Heart left ventricle (tissue), 13 donors: ENCODE measurements at regions not wholly inside any gene's neighbourhood (a gene's known extent, or its start where the extent isn't known, plus 50 kb on each side); places are given as distances from the start of the nearest gene placed in this dataset.

ENCODE experiments used
- POLR2A ChIP-seq, 2 donors: fragments of 450-650 bp; IDR thresholded peaks; one replicate each; pipeline ENCODE4 v1.6.1; 2017; ENCODE audit warnings: antibody characterized with exemption in 2 of 2, mild to moderate bottlenecking in 2 of 2, moderate library complexity in 2 of 2
- TF ChIP-seq, protein P1 (sequence below), 12 donors: fragments of 200-600 bp; sonication (generic) in 4 of 12; IDR thresholded peaks; one replicate each; pipeline versions ENCODE4 v1.5.0 to v1.8.0; 2018 to 2022; ENCODE audit warnings: antibody characterized with exemption in 12 of 12, mild to moderate bottlenecking in 5 of 12
- donor health status: ischemic (EF 13 %, LVEDD 7.1; RV severe dilation, severe dysfunction).
- donor health status: DM: no; HTN: yes; CAD: no.
- donor health status: DM: no; HTN: no; CAD: no.
- donor health status: ischemic (EF 25% LVEDD 6.9; RV normal size, moderate dysfunction).
- donor health status: ischemic (EF 25% LVEDD 5.7; RV mildly dilated, moderate dysfunction).
- donor health status: ischemic (EF 35%, LVEDD 5.7; RV mildly dilated, moderate dysfunction).
- donor health status: nonischemic (EF 11% LVEDD 7.7; RV severe dilation, severe dysfunction).
- donor health status: DM: yes; HTN: yes; CAD: no.
- donor health status: PGD.
- donor health status: ischemic (EF 29% LVEDD 5.4; RV normal size, mild dysfunction).
- donor health status: nonischemic (EF 23%, LVEDD 6.1; RV moderate dilation, normal function).

DNA sequence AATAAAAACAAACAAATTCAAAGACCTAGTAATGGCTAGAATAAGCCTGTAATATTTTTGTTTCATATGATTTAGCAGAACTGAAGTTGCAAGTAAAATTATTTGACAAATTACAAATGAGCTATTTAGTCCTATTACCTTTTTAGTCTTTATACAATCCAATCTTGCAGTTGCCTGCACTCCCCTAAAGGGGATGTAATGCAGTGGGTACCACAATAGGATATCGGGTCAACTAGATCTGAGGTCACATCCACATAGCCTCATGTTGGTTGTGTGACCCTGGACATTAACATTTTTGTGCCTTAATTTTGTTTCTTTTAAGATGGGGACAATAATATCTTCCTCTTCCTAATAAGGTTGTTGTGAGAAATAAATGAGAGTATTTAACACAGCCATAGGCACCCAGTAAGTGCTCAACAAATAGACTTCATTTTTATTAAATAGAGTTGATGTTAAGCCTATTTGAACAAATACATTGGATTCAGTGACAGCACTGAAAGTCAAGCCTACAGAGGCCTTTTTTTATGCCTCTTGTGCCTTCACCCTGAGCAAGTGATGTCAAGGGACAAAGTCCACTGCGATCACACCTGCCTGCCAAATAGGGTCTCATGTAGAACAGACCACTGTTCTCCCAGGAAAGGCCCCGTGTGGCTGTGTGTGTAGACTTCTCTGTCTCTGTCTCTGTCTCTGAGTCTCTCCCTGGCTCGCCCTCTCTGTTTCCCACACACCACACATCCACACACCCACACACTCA lies 124.8 kb downstream of the EVX1 start:
- TF ChIP-seq, protein P1, sequence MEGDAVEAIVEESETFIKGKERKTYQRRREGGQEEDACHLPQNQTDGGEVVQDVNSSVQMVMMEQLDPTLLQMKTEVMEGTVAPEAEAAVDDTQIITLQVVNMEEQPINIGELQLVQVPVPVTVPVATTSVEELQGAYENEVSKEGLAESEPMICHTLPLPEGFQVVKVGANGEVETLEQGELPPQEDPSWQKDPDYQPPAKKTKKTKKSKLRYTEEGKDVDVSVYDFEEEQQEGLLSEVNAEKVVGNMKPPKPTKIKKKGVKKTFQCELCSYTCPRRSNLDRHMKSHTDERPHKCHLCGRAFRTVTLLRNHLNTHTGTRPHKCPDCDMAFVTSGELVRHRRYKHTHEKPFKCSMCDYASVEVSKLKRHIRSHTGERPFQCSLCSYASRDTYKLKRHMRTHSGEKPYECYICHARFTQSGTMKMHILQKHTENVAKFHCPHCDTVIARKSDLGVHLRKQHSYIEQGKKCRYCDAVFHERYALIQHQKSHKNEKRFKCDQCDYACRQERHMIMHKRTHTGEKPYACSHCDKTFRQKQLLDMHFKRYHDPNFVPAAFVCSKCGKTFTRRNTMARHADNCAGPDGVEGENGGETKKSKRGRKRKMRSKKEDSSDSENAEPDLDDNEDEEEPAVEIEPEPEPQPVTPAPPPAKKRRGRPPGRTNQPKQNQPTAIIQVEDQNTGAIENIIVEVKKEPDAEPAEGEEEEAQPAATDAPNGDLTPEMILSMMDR (IDR thresholded peaks at IDR 0.05) = no peak
- no peak for TF ChIP-seq POLR2A (IDR thresholded peaks at IDR 0.05)
